ENCODE measurements at regions not wholly inside any gene's neighbourhood (a gene's known extent, or its start where the extent isn't known, plus 50 kb on each side); places are given as distances from the start of the nearest gene placed in this dataset.

GRCh38 chr13:104799152-104799551 lies 1732.9 kb upstream of the SLC10A2 start:
- TF ChIP-seq EZH2phosphoT487 (IDR thresholded peaks at IDR 0.05; ENCODE audit: borderline replicate concordance, low read depth, low read length): no peak
- TF ChIP-seq, protein P1, sequence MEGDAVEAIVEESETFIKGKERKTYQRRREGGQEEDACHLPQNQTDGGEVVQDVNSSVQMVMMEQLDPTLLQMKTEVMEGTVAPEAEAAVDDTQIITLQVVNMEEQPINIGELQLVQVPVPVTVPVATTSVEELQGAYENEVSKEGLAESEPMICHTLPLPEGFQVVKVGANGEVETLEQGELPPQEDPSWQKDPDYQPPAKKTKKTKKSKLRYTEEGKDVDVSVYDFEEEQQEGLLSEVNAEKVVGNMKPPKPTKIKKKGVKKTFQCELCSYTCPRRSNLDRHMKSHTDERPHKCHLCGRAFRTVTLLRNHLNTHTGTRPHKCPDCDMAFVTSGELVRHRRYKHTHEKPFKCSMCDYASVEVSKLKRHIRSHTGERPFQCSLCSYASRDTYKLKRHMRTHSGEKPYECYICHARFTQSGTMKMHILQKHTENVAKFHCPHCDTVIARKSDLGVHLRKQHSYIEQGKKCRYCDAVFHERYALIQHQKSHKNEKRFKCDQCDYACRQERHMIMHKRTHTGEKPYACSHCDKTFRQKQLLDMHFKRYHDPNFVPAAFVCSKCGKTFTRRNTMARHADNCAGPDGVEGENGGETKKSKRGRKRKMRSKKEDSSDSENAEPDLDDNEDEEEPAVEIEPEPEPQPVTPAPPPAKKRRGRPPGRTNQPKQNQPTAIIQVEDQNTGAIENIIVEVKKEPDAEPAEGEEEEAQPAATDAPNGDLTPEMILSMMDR (conservative IDR thresholded peaks at IDR 0.05; ENCODE audit: low read length): no peak

Measured in OCI-LY7 (cell line).